PC-9 (cell line): ENCODE measurements at regions not wholly inside any gene's neighbourhood (a gene's known extent, or its start where the extent isn't known, plus 50 kb on each side); places are given as distances from the start of the nearest gene placed in this dataset.

Experiments
- BruUV-seq: library from RNA; stranded (reverse); fragments of 400-500 nt; replicated peaks from 2 replicates; lab custom pipeline; 2021; lab: Mats Ljungman, UMichigan
- CTCF ChIA-PET: fragments of 300-600 bp; sonication (Branson Sonifier 250); formaldehyde crosslinking; loops from one replicate; lab custom pipeline; 2022; ENCODE audit warnings: antibody characterized with exemption; lab: Charles Lee
- POLR2A ChIA-PET: fragments of 300-600 bp; sonication (Branson Sonifier 250); formaldehyde crosslinking; loops from one replicate; lab custom pipeline; 2022; ENCODE audit warnings: antibody characterized with exemption; ENCODE audit not compliant: unreplicated experiment; lab: Charles Lee
- DNase-seq, 2 experiments: peaks; one replicate each; pipeline versions ENCODE4 v3.0.0 to v3.0.0-alpha.2; 2015 to 2022; ENCODE audit warnings: mixed read lengths in 1 of 2
- H2AFZ ChIP-seq: fragments of 200-600 bp; sonication (generic); 2 replicates; pipeline ENCODE4 v1.8.1; 2017; ENCODE audit warnings: antibody characterized with exemption
- H3F3A ChIP-seq: fragments of 200-600 bp; sonication (generic); 2 replicates; pipeline ENCODE4 v1.8.1; 2017; ENCODE audit warnings: antibody characterized with exemption, mild to moderate bottlenecking, low read depth; ENCODE audit not compliant: insufficient read depth
- H3K27ac ChIP-seq: fragments of 200-600 bp; sonication (generic); 2 replicates; pipeline ENCODE4 v1.6.1; 2016; ENCODE audit warnings: mixed run types
- H3K27me3 ChIP-seq: fragments of 200-600 bp; sonication (generic); 2 replicates; pipeline ENCODE4 v1.6.1; 2016; ENCODE audit warnings: low read depth, mixed run types; ENCODE audit not compliant: insufficient read depth
- H3K36me3 ChIP-seq: fragments of 200-600 bp; sonication (generic); 2 replicates; pipeline ENCODE4 v1.6.1; 2016; ENCODE audit warnings: low read depth, mixed run types
- H3K4me1 ChIP-seq: fragments of 200-600 bp; sonication (generic); replicated peaks from 2 replicates; pipeline ENCODE4 v1.6.1; 2016; ENCODE audit warnings: mixed run types; ENCODE audit not compliant: insufficient read depth
- H3K4me2 ChIP-seq: fragments of 200-600 bp; sonication (generic); 2 replicates; pipeline ENCODE4 v1.6.1; 2017; ENCODE audit warnings: mixed run types
- H3K4me3 ChIP-seq: fragments of 200-600 bp; sonication (generic); 2 replicates; pipeline ENCODE4 v1.6.1; 2016; ENCODE audit warnings: mixed run types
- H3K79me2 ChIP-seq: fragments of 200-600 bp; sonication (generic); 2 replicates; pipeline ENCODE4 v1.6.1; 2017; ENCODE audit warnings: low read depth, mixed run types
- H3K9me2 ChIP-seq: fragments of 200-600 bp; sonication (generic); 2 replicates; pipeline ENCODE4 v1.8.1; 2017; ENCODE audit warnings: mild to moderate bottlenecking; ENCODE audit not compliant: insufficient read depth
- H3K9me3 ChIP-seq: fragments of 200-600 bp; sonication (generic); 2 replicates; pipeline ENCODE4 v1.8.1; 2016; ENCODE audit warnings: low read depth; ENCODE audit not compliant: insufficient read depth
- H4K20me1 ChIP-seq: fragments of 200-600 bp; sonication (generic); 2 replicates; pipeline ENCODE4 v1.8.1; 2017; ENCODE audit not compliant: insufficient read depth
- CTCF ChIP-seq: fragments of 200-600 bp; sonication (generic); conservative IDR thresholded peaks from 2 replicates; pipeline ENCODE4 v1.6.1; 2017; ENCODE audit warnings: mixed run types, antibody characterized with exemption, mild to moderate bottlenecking, moderate library complexity
- EZH2 ChIP-seq: fragments of 200-600 bp; sonication (generic); IDR thresholded peaks from 2 replicates; pipeline ENCODE4 v1.8.0; 2017; ENCODE audit warnings: antibody characterized with exemption, low read depth
- intact Hi-C: fragments of 100-400 bp; cut with micrococcal nuclease; formaldehyde crosslinking; loops from one replicate; pipeline ENCODE4 v1.10.0; 2022; ENCODE audit not compliant: unreplicated experiment

DNA sequence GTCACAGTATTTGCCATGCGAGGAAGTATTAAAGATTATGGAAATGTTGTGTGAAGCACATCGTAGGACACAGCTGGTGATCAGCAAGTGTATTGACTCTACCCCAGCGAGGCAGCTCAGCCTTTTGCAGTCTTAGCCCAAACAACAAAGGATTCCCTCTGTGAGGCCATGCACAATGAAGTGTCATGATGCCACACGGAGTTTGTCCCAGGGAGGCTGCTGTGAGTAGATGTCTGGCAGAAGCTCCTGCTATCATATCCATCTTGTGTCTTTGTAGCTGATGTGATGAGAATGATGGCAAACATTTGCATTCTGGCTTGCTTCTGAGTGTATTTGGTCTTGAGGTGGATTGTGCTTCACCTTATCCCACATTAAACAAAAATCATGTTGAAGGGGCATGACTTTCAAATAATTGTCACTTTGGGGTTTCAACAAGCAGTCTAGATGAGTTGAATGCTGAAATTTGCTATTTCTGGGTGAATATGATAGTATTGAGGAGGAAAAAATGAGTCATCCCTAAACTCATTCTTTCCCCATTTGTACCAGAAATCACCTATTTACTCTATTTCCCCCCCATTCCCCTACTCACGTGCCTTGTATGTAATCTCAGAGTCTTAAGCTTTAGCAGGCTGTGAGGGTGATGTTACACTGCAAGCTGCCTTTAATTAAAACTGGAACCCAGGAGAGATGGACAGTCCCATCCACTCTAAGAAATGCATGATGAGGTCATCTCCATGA lies 273.5 kb downstream of the RNF144A start:
- no peaks in the 10 kb centered on the region; the same call in 1 of the 2 replicates for H3K9me2 ChIP-seq
- no peak overlapping the region for H2AFZ ChIP-seq
- H3K27ac ChIP-seq = no peak overlapping the region
- TF ChIP-seq CTCF = no peak
- no peak for TF ChIP-seq EZH2
- DNase-seq = no peak
- intact Hi-C loops = no loop called here
- no peaks in the 10 kb centered on the region for H4K20me1 ChIP-seq
- no peak overlapping the region for H3K4me2 ChIP-seq
- CTCF ChIA-PET = no interaction called here
- POLR2A ChIA-PET = no interaction called here
- H3K79me2 ChIP-seq = no peaks in the 10 kb centered on the region
- H3F3A ChIP-seq = no peaks in the 10 kb centered on the region
- H3K9me3 ChIP-seq = no peaks in the 10 kb centered on the region
- H3K36me3 ChIP-seq = no peaks in the 10 kb centered on the region
- H3K4me1 ChIP-seq = no peaks in the 10 kb centered on the region
- BruUV-seq = no TSS peak
- no peaks in the 10 kb centered on the region for H3K27me3 ChIP-seq
- no peak overlapping the region for H3K4me3 ChIP-seq

DNA sequence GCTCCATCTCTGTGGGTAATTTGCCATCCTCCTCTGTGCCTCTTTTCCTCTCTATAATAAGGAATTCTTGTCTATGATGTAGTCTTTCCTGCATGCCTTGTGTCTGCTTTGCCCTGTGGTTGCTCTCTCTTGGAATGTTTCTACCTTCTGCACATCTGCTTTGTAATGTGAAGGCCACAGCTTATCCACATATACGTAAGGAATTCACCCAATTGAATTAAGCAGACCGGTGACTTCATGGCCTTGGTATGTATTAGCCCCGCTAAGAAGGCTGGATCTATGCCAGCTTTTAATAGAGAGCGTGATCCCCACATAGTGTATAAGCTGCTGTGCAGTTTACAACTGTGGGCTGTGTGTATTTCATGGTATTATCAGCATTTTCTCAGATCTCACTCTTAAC lies 274.7 kb downstream of the RNF144A start:
- Histone ChIP-seq H3K4me1 (no peaks in the 10 kb centered on the region), H3K36me3 (no peaks in the 10 kb centered on the region), H3K9me2 (no peaks in the 10 kb centered on the region; the same call in 1 of the 2 replicates), H3K4me2 (no peak overlapping the region), H3K27ac (no peak overlapping the region), H3K79me2 (no peaks in the 10 kb centered on the region), H3K9me3 (no peaks in the 10 kb centered on the region), H3K4me3 (no peak overlapping the region), H3K27me3 (no peaks in the 10 kb centered on the region), H4K20me1 (no peaks in the 10 kb centered on the region), H3F3A (no peaks in the 10 kb centered on the region), H2AFZ (no peak overlapping the region)
- DNase-seq = no peak
- ChIA-PET POLR2A (no interaction called here), CTCF (no interaction called here)
- no TSS peak for BruUV-seq
- intact Hi-C loops = no loop called here
- TF ChIP-seq EZH2 (no peak), CTCF (no peak)

GRCh38 chr2:7193457-7193856 lies 276.2 kb downstream of the RNF144A start:
- Histone ChIP-seq H3K4me3 (no peak overlapping the region), H3K79me2 (no peaks in the 10 kb centered on the region), H2AFZ (no peak overlapping the region), H3K27me3 (no peaks in the 10 kb centered on the region), H3K27ac (no peak overlapping the region), H3F3A (no peaks in the 10 kb centered on the region), H3K4me1 (no peaks in the 10 kb centered on the region), H3K4me2 (no peak overlapping the region), H4K20me1 (no peaks in the 10 kb centered on the region), H3K36me3 (no peaks in the 10 kb centered on the region), H3K9me2 (no peaks in the 10 kb centered on the region; the same call in 1 of the 2 replicates), H3K9me3 (no peaks in the 10 kb centered on the region)
- ChIA-PET CTCF (no interaction called here), POLR2A (no interaction called here)
- no peak for DNase-seq
- TF ChIP-seq EZH2 (no peak), CTCF (no peak)
- intact Hi-C loops = no loop called here
- BruUV-seq = no TSS peak
